Glutamatergic neuron (in vitro differentiated cells): ENCODE measurements at regions not wholly inside any gene's neighbourhood (a gene's known extent, or its start where the extent isn't known, plus 50 kb on each side); places are given as distances from the start of the nearest gene placed in this dataset.

ENCODE experiments used
- DNase-seq: peaks from one replicate; pipeline ENCODE4 v3.0.0; 2022
- H3K27ac Mint-ChIP-seq: one replicate; pipeline ENCODE4 v1.8.0; 2020; ENCODE audit warnings: mild to moderate bottlenecking, mixed read lengths, inconsistent platforms; ENCODE audit not compliant: unreplicated experiment
- H3K27me3 Mint-ChIP-seq: one replicate; pipeline ENCODE4 v1.8.0; 2020; ENCODE audit warnings: mild to moderate bottlenecking, moderate library complexity, mixed read lengths, inconsistent platforms; ENCODE audit not compliant: unreplicated experiment
- H3K36me3 Mint-ChIP-seq: one replicate; pipeline ENCODE4 v1.8.0; 2020; ENCODE audit warnings: mild to moderate bottlenecking, mixed read lengths, inconsistent platforms; ENCODE audit not compliant: unreplicated experiment
- H3K4me1 Mint-ChIP-seq: one replicate; pipeline ENCODE4 v1.8.0; 2020; ENCODE audit warnings: mild to moderate bottlenecking, low read depth, mixed read lengths, inconsistent platforms; ENCODE audit not compliant: unreplicated experiment
- H3K4me3 Mint-ChIP-seq: one replicate; pipeline ENCODE4 v1.8.0; 2020; ENCODE audit warnings: mild to moderate bottlenecking, mixed read lengths, inconsistent platforms; ENCODE audit not compliant: unreplicated experiment
- H3K9me3 Mint-ChIP-seq: one replicate; pipeline ENCODE4 v1.8.0; 2020; ENCODE audit warnings: mild to moderate bottlenecking, moderate library complexity, mixed read lengths, inconsistent platforms; ENCODE audit not compliant: unreplicated experiment
- TF ChIP-seq, protein P1 (sequence below): fragments of 200-600 bp; sonication (generic); IDR thresholded peaks from one replicate; pipeline ENCODE4 v1.5.0; 2021; ENCODE audit not compliant: partially characterized antibody, unreplicated experiment

DNA sequence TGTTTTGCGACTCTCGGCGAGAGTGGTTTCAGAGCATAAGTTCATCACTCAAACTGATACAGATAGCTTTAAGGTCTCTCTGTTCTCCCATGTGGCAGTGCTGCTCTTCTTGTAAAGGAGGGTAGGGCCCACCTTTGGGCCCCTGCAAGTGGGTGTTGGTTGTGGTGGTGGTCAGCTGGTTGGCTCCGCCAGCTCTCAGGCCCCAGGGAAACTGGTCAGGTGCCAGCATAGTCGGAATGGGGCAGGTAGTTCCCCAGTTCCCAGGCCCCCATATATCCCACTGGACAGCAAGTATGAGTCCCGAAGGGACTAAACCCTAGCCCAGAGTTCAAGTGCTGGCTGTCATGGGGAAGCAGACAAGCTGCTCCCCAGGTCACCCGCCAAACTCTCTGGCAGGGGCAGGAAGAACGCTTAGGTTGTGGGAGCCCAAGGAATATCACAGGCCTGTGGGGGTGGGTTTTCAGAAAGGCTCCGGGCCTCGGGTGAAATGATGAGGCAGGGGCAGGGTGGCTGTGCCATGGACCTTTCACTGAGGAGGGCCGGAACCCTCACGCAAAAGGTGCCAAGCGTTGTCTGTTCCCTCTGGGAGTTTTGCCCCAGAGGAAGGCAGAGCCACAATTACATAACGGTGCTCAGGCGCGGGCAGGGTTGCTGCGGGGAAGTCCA lies 185.1 kb downstream of the EFHB start:
- H3K4me1 Mint-ChIP-seq: peaks cover 14% of the 10 kb centered on the region
- peaks cover 4% of the 10 kb centered on the region for H3K9me3 Mint-ChIP-seq
- DNase-seq: no peak
- peaks cover 2% of the 10 kb centered on the region for H3K27me3 Mint-ChIP-seq
- H3K4me3 Mint-ChIP-seq: no peak overlapping the region
- peaks cover 5% of the 10 kb centered on the region for H3K36me3 Mint-ChIP-seq
- TF ChIP-seq, protein P1, sequence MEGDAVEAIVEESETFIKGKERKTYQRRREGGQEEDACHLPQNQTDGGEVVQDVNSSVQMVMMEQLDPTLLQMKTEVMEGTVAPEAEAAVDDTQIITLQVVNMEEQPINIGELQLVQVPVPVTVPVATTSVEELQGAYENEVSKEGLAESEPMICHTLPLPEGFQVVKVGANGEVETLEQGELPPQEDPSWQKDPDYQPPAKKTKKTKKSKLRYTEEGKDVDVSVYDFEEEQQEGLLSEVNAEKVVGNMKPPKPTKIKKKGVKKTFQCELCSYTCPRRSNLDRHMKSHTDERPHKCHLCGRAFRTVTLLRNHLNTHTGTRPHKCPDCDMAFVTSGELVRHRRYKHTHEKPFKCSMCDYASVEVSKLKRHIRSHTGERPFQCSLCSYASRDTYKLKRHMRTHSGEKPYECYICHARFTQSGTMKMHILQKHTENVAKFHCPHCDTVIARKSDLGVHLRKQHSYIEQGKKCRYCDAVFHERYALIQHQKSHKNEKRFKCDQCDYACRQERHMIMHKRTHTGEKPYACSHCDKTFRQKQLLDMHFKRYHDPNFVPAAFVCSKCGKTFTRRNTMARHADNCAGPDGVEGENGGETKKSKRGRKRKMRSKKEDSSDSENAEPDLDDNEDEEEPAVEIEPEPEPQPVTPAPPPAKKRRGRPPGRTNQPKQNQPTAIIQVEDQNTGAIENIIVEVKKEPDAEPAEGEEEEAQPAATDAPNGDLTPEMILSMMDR: no peak
- no peak overlapping the region for H3K27ac Mint-ChIP-seq

- TF ChIP-seq, protein P1: no peak
- Mint-ChIP-seq H3K9me3 (peaks cover 3% of the 10 kb centered on the region), H3K36me3 (no peaks in the 10 kb centered on the region), H3K4me3 (no peak overlapping the region), H3K27ac (no peak overlapping the region), H3K4me1 (peaks cover 21% of the 10 kb centered on the region), H3K27me3 (no peaks in the 10 kb centered on the region)
- DNase-seq: no peak
Measured at GRCh38 chr3:19744047-19744446, 190.0 kb downstream of the EFHB start.

- Mint-ChIP-seq H3K9me3 (peaks cover 3% of the 10 kb centered on the region), H3K4me1 (peaks cover 25% of the 10 kb centered on the region), H3K4me3 (no peak overlapping the region), H3K27me3 (no peaks in the 10 kb centered on the region), H3K27ac (no peak overlapping the region), H3K36me3 (no peaks in the 10 kb centered on the region)
- DNase-seq: no peak
- TF ChIP-seq, protein P1: no peak
Measured at GRCh38 chr3:19742935-19743334, 191.1 kb downstream of the EFHB start.

DNA sequence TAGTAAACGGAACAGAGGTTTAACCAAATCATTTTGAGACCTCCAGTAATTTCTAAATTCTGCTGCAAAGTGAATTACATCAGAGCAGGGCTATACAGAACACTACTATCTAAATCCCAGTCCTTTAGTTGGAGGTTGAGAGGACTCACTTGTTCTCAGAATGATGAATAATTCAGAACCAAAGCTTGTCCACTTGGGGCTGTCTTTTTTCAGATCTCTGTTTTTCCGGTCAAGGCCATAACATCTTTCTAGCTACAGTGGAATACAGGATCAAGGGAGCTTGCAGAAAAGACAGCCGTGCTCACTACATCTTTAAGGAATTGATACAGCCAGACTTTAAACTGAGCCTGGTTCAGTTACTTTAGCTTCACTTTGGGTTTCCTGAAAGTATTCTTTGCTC lies 194.5 kb downstream of the EFHB start:
- Mint-ChIP-seq H3K36me3 (no peaks in the 10 kb centered on the region), H3K27me3 (no peaks in the 10 kb centered on the region), H3K9me3 (no peaks in the 10 kb centered on the region), H3K4me3 (no peak overlapping the region), H3K4me1 (peaks cover 17% of the 10 kb centered on the region), H3K27ac (no peak overlapping the region)
- TF ChIP-seq, protein P1: no peak
- DNase-seq: no peak

DNA sequence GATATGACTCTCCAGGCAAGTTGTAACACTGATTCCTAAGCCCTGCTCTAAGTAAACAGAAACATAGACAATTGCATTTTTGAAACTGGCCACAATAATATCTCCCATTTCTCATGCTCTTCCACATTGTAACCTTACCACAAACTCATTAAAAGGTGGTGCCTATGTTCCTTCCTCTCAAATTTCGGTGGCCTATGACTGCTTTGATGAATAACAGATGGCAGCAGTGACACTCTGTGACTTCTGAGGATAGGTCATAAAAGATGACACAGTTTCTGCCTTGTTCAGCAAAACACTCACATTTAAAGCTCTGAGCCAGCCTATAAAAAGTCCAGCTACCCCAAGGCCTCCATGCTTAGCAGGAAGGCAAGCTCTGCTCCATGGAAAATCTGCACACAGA lies 195.2 kb downstream of the EFHB start:
- TF ChIP-seq, protein P1: no peak
- no peaks in the 10 kb centered on the region for H3K9me3 Mint-ChIP-seq
- no peak overlapping the region for H3K27ac Mint-ChIP-seq
- no peaks in the 10 kb centered on the region for H3K36me3 Mint-ChIP-seq
- DNase-seq: no peak
- peaks cover 10% of the 10 kb centered on the region for H3K4me1 Mint-ChIP-seq
- H3K4me3 Mint-ChIP-seq: no peak overlapping the region
- H3K27me3 Mint-ChIP-seq: no peaks in the 10 kb centered on the region
